ENCODE measurements at regions not wholly inside any gene's neighbourhood (a gene's known extent, or its start where the extent isn't known, plus 50 kb on each side); places are given as distances from the start of the nearest gene placed in this dataset.

- no peak for TF ChIP-seq POLR2A (IDR thresholded peaks at IDR 0.05; ENCODE audit: low read depth, low read length)
- no peak for TF ChIP-seq POU2F2 (IDR thresholded peaks at IDR 0.05; ENCODE audit: low read depth, low read length)
- TF ChIP-seq PAX5 (IDR thresholded peaks at IDR 0.05; ENCODE audit: insufficient read depth, low read length, severe bottlenecking), result no peak
- TF ChIP-seq TAF1 (IDR thresholded peaks at IDR 0.05; ENCODE audit: low read depth, low read length), result no peak
These were observed 1296.9 kb upstream of the SEL1L start for GRCh38 chr14:82830596-82830995.

Measured in GM12891 (cell line).